ENCODE measurements at regions not wholly inside any gene's neighbourhood (a gene's known extent, or its start where the extent isn't known, plus 50 kb on each side); places are given as distances from the start of the nearest gene placed in this dataset.

GRCh38 chr14:71491931-71492330 lies 440.3 kb upstream of the RGS6 start:
- TF ChIP-seq TAF1 (IDR thresholded peaks at IDR 0.05; ENCODE audit: borderline replicate concordance, insufficient read depth, low read length) (no peak), FOXP2 (optimal IDR thresholded peaks at IDR 0.05; ENCODE audit: borderline replicate concordance, extremely low read depth, extremely low read length, insufficient read depth) (no peak), POLR2AphosphoS5 (IDR thresholded peaks at IDR 0.05; ENCODE audit: low read depth, low read length) (no peak), REST (IDR thresholded peaks at IDR 0.05; ENCODE audit: insufficient read depth in 1 of 2, low read depth in 2 of 2, low read length in 2 of 2) (no peak)
